SHP77 (cell line): ENCODE measurements at regions not wholly inside any gene's neighbourhood (a gene's known extent, or its start where the extent isn't known, plus 50 kb on each side); places are given as distances from the start of the nearest gene placed in this dataset.
A peak's percentile ranks its signal among the peaks of the same experiment; 100 is the strongest.
"Not testable (repeated sequence)": the region's sequence is repeated elsewhere in the genome, so short reads cannot be mapped to it uniquely, and the experiment has no call there.

ENCODE experiments used
- DNase-seq, 2 experiments: peaks; one replicate each; lab custom pipeline; 2025; lab: John Stamatoyannopoulos, UW

DNA sequence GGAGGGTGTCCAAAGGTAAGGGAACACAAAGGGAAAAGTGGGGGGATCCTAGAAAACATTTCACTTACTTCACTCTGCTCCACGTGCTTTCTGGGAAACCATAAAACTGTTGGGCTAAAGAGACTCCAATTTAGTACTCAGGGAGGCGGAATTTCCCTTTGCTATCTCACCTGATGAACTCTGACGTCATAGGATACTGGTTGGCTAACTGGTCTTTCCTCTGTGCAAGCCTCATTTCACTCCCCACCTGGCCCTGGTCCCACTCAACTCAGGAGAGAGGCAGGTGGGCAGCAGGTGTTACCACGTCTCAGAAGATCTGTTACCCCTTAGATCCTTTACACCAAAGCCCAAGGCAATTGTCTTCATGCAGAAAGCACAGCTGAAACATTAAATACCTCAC, 51.8 kb upstream of the PMAIP1 start:
- peak; percentile 55 to 58 for DNase-seq

DNA sequence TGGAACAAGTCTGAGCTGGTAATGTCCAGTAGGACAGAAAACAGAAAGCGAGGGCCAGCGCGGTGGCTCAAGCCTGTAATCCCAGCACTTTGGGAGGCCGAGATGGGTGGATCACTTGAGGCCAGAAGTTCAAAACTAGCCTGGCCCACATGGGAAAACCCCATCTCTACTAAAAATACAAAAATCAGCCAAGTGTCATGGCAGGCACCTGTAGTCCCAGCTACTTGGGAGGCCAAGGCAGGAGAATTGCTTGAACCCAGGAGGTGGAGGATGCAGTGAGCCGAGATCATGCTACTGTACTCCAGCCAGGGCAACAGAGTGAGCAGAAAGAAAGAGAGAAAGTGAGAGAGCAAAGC, 52.3 kb upstream of the PMAIP1 start:
- DNase-seq: not testable (repeated sequence)

DNA sequence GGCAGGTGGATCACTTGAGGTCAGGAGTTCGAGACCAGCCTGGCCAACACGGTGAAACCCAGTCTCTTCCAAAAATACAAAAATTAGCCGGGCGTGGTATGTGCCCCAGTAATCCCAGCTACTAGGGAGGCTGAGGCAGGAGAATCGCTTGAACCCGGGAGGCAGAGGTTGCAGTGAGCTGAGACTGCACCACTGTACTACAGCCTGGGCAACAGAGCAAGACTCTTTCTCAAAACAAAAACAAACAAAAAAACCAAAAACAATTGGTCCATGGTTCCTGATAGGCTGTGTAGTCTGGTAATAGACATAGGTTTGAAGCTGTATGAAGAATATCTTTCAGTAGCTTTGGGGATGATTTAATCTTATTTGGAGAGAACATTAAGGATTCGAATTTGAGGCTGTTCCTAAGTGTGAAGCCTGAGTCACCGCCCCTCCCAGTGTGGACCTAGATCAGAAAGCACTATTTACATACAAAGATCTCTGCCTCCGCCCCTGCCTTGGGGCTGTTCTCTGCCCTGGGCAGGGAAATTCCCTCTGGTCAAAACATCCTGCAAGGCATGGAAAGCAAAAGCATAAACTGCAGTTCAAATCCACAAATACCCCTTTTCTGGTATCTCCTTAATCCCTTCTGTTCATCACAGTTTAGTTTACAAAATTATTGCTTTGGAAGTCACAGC, 52.8 kb upstream of the PMAIP1 start:
- no peak for DNase-seq

DNA sequence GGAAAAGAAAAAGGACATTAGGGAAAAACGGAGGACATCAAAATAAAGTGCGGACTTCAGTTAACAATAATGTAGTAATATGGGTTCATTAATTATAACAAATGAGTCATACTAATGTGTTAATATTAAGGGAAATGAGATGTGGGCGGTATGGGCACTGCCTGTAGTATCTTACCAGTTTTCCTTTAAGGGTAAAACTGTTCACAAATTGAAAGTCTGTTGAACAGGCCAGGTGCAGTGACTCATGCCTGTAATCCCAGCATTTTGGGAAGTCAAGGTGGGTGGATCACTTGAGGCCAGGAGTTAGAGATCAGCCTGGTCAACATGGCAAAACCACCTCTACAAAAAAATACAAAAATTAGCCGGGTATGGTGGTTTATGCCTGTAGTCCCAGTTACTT, 56.8 kb upstream of the PMAIP1 start:
- no peak for DNase-seq

DNA sequence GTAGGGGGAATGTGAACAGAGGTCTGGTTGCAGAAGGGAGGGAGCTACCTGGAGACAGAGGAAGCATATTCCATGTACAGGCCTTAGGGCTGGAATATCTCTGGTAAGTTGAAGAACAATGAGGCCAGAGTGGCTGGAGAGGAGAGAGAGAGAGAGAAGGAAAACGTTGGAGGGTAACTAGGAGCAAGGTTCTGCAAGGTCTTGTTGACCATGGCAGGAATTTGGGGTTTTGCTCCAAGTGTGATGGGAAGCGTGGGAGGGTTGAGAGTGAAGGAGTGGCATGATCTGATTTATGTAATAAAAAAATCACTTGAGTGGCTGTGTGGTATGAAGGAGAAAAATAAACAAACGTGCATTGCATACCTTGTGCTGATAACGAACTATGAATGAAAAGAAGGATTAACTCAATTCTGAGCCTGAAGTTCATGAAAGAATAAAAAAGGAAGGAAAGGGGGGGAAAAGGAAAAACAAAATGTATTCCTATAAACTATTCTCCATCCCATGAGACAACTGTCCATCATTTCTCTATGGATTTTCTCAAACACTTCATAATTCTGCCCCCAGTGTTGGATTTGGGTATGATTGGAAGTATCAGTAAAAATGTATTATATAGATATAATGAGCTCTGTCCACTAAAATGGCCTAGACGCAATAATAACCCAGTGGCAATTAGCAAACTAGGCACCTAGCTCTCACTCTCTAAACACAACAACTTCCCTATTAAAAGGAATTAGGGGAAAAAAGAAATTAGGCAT, 59.7 kb upstream of the PMAIP1 start:
- DNase-seq: no peak

DNA sequence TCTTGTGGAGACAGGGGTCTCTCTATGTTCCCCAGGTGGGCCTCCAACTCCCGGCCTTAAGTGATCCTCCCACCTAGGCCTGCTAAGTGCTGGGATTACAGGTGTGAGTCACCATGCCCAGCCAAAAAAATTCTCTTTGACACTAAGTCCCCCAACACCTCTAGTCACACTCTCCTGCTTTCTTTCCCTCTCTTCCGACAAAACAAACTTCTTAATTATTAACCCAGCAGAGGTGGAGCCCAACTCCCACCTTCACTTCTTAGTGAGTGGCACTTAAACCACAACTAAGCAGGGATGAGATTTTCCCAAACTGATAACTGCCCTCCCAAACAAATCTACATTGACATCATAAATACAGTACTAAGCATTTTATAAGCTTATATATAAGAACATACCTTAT, 60.5 kb upstream of the PMAIP1 start:
- no peak for DNase-seq

DNA sequence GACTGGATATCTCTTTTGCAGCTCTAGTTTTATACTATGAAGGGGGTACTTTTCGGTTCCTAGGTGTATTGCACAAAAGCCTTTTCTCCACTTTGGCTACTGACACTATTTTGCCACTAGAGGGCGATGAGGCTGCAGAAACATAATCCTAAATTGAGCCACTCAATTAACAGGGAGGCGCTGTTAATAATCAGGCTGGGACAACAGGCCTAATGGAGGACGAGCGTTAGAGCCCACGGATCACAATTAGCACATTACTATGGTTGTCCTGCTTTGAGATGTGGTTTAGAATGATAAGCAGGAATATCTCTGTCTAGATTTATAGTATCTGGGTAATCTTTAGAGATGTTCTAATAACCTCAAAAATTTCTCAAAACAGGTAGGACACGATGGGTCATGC, 62.2 kb upstream of the PMAIP1 start:
- peak; percentile 70 to 78 for DNase-seq

DNA sequence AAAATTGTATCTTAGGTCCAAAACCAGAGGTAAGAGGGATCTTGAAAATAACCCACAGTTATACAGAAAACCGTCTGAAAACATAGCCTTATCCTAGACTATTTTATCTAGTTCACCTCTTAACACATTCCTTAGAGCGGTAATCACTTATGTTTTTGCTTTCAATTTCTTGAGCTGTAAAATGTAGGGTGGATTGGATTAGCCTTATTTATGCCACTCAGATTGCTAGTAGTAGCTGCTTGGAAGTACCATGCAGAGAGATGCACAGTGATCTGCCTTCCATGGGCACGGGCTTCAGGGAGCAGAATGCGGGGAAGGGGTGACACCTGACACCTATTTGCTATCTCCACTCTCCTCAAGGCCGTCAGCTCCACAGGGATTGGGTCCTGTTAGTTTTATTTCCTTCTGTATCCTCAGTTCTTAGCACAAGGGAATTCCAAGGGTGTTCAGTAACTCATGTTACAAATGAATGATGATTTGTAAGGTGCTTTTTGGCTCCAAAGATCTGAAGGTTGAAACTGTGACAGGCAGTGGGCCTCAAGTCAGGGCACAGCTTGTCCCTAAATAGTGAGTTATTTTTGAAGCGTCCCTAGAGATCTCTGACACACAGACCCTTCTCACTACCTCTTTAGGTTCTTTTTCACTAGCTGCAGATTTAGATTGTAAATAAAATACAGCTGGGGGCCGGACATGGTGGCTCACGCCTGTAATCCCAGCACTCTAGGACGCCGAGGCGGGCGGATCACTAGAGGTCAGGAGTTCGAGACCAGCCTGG, 64.0 kb upstream of the PMAIP1 start:
- DNase-seq: no peak

DNA sequence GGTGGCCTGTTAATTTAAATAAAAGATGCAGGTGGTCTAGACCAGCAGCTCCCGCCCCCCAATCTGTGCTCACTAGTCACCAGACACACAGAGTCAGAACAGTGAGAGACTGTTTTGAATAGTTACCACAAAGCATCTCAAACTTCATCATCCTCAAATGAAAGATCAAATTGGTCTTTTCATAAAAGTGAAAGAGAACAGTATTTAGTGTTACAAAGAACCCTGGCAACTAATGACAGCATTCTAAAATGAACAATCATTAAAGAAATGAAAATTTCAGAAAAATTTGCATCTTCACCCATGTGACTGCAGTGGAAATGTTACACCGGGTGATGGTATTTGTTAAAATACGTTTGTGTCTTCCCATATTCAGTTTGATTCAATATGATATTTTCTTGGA, 65.5 kb upstream of the PMAIP1 start:
- no peak for DNase-seq

DNA sequence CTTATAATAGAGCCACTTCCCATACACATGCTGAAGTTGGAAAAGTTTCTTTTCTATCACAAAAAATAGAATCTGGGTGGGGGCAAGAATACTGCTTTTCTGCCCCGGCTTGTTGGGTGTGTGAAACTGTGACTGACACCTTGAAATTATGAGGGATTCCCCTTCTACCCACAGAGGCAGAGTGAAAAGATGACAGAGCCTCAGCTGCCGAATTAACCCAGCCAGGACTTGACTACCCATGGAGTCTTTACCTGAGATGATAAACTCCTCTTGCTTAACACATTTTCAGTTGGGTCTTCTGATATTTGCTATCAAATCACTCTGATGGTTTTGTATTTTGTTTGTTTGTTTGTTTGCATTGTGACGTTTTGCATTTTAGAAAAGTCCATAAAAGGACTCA, 66.0 kb upstream of the PMAIP1 start:
- DNase-seq: no peak

DNA sequence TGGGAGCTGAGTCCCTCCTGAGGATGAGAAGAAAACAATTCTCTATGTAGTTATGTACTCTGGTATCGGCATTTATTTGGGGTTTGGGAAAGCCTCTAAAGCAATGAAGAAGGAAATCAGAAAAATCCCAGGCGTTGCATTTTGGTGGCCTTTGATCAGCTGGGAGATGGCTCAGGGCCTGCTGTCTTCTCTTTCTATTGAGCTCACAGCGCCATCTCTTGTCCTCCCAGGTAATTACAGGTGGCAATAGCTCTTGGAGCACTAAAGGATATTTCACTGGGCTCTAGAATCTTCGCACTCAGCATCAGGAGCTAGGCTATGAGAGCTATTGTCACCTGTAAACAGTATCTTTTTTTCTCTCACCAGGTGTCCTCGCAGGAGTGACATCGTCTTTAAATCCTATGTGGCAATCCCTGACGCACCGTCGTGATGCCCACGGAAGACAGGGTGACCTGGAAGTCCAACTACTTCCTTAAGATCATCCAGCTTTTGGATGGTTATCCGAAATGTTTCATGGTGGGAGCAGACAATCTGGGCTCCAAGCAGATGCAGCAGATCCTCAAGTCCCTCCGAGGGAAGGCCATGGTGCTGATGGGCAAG, 76.1 kb upstream of the PMAIP1 start:
- peak; percentile 60 to 72 for DNase-seq

DNA sequence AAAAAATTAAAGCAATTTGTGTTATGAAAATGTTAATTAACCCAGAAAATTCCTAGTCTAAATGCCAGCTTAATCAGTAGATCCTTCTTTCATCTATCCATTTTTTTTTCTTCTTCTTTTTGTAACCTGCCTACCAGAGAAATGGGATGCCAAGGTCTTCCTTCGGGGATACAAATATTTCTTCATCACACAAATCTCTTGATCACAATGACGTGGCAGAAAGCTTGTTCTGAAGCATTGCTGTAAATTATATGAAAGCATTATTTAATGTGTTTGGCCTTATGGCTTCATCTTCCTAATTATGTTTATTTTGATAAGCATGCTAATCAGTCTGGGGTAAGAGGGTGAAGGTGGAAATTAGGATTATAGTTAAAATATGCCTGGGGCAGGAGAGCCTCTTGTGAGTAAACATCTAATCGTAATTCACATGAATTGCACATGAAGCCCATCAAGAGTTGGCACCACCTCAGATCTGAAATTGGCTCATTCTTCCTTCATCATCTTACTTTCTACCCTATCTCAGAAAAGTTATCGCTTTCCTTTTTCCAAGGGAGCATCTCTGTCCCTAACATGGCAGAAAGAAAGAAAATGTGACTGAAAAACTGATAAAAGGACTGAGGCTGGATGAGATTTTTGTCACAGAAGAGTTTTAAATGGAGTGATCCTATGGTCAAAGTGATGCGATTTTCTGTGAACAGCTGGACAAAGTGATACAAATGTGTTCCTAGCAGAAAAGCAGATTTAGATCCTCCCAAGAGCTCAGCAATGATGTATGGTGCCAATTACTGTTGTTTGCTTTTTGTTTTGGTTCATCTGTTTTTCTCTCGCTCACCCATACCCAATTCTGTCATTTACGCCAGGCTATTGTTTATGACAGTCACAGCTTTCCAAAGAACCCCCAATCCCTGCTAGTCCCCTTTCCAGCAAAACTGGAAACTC, 76.9 kb upstream of the PMAIP1 start:
- DNase-seq: no peak

DNA sequence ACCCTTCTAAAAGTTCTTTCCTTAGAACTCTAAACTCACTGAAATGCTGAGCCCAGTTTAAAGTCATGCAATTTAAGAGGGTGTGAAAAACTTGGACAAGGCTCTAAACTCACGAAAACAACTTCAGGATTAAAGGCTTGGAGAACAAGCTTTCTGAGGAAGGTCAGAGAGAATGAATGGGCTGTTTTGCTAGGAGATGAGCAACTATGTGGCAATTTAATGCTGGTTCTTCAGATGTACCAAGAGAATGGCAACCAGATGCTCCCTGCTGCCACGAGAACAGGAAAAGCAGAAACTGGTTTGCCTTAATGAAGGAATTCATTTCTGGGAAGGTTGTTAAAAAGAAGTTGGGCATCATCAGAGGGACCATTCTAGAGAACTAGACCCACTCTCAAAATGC, 77.8 kb upstream of the PMAIP1 start:
- no peak for DNase-seq

DNA sequence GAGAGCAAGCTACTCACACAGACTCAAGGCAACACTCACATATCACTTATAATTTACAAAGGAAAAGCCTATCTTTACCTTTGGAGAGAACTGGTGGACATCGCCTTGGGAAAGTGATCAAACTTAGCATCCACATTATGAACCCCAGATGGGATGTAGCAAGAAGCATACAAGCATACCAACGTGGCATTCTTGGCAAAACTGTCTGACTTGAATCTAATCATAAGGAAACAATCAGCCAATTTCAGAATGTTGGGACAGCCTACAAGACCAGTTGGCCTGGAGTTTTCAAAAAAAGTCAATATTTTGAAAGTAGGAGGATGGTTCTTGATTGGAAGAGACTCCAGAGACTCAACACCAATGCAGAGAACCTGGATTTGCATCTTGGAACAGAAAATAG, 79.1 kb upstream of the PMAIP1 start:
- no peak for DNase-seq

DNA sequence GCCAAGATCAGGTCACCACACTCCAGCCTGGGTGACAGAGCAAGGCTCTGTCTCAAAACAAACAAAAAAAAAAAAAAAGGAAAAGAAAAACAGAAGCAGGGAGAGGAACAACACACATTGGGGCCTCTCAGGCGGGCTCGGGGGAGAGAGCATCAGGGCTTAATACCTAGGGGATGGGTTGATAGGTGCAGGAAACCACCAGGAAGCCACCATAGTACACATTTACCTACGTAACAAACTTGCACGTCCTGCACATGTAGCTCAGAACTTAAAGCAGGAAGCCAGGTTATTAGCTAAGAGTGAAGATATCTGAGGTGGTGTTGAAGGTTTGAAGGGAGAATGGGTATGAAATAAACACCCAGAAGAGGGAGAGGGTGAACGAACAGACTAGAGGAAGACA, 81.0 kb upstream of the PMAIP1 start:
- no peak for DNase-seq

DNA sequence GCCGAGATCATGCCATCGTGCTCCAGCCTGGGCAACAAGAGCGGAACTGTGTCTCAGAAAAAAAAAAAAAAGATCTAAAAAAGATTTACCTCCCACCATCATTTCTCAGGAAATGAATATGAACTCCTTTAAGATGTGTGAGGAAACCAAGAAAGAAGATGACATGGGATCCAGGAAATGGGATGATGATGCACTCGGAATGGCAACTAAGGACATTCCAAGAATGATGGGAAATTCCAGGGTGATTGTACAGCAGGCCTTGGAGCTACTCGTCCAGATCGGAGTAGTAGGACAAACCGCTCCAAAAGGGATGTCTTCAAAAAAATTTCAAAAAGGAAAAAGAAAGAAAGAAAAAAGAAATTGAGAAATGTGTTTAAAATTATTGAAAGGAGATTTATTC, 84.9 kb upstream of the PMAIP1 start:
- no peak for DNase-seq

DNA sequence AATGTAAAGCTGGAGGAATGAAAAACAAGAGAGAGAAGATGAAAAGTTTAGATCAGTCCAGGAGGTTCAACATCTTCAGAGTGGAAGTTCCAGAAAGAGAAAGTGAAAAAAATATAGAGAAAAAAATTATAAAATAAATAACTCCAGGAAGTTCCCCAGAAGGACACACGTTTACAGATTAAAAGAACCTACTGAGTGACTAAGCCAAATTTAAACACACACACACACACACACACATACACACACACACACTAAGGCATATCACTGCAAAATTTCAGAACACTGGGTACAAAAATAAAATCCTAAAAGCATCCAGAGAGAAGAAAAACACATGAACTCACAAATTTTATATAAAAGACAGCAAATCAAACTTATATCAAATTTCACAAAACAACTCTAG, 85.9 kb upstream of the PMAIP1 start:
- DNase-seq: no peak

DNA sequence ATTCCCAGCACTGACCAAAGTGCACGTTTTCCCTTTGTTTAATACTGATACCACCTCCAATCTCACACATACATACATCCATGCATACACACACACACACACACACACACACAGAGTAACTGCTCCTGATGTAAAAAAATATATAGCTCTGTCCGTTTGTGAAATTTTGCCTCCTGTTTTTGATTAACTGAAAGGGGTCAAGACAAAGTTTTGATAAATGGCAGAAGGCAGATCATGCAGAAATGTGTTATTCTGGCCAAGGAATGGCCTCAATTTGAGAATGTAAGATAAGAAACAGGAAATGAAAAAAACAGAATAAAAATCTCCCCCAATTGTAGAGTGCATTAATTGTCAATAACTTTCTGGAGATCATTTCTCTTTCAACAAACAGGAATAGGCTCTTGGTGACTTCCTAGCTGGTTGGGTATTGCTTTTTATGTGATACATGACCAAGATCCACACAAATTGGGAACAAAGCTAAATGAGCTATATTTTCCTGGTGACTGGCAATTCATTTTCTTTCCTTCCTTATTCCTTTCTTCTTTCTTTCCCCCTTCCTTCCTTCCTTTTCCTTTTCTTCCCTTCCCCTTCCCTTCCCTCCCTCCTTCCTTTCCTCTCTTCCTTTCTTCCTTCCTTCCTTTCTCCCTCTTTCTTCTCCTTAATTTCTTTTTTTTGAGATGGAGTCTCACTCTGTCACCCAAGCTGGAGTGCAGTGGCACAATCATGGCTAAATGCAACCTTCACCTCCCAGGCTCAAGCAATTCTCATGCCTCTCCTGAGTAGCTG, 88.9 kb upstream of the PMAIP1 start:
- no peak for DNase-seq

DNA sequence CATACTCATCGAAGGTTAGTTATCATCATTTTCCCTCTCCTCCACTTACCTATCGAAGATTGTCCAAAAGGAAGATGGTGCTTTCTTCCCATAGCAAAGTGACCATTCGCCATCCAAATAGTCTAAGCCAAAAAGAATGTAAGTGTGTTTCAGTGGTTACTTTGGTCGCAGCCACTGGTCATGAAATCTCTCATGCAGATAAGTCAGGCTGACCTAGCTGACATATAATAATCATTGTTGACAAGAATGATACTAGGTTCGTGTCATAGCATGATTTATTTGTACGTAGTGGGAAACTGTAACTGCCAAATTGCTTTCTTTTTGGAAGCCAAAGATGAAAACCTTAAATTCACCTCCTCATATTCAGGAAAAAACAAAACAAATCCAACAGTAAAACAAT, 89.6 kb upstream of the PMAIP1 start:
- DNase-seq: no peak

DNA sequence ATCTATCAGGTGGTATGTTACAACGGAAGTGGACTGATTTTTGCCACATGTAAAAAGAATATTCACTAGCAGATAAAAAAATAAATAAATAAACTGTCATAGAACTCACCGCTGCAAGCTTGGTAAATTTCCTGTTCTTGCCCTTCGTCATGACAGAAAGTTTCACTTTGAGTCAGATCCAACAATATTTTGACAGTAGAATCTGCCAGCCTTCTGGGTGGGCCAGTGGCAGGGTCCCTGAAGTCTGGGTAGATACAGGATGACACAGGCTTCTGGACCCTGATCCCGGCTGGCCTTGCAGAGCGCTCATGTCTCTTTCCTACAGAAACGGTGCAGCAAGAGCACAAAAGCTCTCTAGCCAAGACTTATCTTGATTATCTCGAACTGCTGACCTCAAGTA, 97.8 kb upstream of the PMAIP1 start:
- no peak for DNase-seq

DNA sequence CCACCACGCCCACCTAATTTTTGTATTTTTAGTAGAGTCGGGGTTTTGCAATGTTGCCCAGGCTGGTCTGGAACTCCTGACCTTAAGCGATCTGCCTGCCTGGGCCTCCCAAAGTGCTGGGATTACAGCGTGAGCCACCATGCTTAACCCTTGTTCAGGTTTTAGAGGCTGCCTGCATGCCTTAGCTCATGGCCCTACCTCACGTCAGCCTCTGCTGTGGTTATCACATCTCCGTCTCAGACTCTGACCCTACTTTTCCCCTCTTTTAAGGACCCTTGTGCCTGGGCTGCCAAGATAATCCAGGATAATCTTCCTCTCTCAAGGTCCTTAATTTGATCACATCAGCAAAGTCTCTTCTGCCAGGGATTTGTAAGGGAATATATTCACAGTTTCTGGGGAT, 98.2 kb upstream of the PMAIP1 start:
- DNase-seq: no peak
